ENCODE measurements at regions not wholly inside any gene's neighbourhood (a gene's known extent, or its start where the extent isn't known, plus 50 kb on each side); places are given as distances from the start of the nearest gene placed in this dataset.
A peak's percentile ranks its signal among the peaks of the same experiment; 100 is the strongest.

DNA sequence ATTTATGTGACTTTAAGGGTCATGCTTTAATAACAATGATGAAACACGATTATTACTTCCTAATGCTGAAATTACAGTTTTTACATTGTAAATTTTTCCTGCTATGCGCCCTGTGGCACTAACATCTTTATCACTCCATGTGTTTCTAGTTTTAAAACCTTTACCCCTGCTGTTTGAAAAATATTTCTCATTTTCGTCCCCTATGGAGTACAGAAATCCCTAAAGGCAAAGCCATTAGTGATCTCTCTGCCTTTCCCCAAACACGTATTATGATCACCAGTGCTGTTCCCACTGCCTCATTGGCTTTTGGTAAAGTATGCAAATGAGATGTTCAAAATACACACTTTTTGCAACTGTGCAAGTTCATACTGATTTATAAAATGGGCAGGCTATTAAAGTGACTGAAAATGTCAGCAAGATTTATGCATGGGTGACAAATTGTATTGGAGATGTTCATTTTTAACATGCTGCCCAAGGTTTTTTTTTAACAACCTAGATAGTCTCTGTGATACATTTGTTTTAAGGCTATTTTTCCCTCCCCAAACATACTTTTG lies 1468.2 kb upstream of the ACVR2A start (continued):
- TF ChIP-seq, protein P1, sequence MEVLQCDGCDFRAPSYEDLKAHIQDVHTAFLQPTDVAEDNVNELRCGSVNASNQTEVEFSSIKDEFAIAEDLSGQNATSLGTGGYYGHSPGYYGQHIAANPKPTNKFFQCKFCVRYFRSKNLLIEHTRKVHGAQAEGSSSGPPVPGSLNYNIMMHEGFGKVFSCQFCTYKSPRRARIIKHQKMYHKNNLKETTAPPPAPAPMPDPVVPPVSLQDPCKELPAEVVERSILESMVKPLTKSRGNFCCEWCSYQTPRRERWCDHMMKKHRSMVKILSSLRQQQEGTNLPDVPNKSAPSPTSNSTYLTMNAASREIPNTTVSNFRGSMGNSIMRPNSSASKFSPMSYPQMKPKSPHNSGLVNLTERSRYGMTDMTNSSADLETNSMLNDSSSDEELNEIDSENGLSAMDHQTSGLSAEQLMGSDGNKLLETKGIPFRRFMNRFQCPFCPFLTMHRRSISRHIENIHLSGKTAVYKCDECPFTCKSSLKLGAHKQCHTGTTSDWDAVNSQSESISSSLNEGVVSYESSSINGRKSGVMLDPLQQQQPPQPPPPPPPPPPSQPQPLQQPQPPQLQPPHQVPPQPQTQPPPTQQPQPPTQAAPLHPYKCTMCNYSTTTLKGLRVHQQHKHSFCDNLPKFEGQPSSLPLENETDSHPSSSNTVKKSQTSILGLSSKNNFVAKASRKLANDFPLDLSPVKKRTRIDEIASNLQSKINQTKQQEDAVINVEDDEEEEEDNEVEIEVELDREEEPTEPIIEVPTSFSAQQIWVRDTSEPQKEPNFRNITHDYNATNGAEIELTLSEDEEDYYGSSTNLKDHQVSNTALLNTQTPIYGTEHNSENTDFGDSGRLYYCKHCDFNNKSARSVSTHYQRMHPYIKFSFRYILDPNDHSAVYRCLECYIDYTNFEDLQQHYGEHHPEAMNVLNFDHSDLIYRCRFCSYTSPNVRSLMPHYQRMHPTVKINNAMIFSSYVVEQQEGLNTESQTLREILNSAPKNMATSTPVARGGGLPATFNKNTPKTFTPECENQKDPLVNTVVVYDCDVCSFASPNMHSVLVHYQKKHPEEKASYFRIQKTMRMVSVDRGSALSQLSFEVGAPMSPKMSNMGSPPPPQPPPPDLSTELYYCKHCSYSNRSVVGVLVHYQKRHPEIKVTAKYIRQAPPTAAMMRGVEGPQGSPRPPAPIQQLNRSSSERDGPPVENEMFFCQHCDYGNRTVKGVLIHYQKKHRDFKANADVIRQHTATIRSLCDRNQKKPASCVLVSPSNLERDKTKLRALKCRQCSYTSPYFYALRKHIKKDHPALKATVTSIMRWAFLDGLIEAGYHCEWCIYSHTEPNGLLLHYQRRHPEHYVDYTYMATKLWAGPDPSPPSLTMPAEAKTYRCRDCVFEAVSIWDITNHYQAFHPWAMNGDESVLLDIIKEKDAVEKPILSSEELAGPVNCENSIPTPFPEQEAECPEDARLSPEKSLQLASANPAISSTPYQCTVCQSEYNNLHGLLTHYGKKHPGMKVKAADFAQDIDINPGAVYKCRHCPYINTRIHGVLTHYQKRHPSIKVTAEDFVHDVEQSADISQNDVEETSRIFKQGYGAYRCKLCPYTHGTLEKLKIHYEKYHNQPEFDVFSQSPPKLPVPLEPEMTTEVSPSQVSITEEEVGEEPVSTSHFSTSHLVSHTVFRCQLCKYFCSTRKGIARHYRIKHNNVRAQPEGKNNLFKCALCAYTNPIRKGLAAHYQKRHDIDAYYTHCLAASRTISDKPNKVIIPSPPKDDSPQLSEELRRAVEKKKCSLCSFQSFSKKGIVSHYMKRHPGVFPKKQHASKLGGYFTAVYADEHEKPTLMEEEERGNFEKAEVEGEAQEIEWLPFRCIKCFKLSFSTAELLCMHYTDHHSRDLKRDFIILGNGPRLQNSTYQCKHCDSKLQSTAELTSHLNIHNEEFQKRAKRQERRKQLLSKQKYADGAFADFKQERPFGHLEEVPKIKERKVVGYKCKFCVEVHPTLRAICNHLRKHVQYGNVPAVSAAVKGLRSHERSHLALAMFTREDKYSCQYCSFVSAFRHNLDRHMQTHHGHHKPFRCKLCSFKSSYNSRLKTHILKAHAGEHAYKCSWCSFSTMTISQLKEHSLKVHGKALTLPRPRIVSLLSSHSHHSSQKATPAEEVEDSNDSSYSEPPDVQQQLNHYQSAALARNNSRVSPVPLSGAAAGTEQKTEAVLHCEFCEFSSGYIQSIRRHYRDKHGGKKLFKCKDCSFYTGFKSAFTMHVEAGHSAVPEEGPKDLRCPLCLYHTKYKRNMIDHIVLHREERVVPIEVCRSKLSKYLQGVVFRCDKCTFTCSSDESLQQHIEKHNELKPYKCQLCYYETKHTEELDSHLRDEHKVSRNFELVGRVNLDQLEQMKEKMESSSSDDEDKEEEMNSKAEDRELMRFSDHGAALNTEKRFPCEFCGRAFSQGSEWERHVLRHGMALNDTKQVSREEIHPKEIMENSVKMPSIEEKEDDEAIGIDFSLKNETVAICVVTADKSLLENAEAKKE (CRISPR knock-in tag; IDR thresholded peaks at IDR 0.05), result no peak
- no peak for TF ChIP-seq POLR2AphosphoS5 (IDR thresholded peaks at IDR 0.05; ENCODE audit: low read depth)

DNA sequence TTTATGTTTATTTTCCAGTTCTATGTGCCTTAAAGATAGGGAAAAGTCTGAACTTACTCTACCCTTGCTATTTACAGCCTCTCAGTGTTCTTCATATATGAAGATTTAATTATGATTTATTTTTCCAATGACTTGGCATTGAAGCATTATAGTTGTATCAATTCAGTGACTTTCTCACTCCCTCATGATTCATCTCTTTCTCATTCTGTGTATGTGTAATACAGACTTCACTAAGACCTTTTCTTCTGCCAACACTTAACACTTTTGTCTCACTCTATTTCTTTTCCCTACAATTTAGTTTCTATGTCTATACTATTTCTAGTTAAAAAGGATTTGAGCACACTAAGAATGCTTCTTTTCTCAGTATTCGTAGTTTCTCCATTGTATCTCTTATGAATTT lies 1470.3 kb upstream of the ACVR2A start:
- Histone ChIP-seq H2AFZ (no peak overlapping the region), H3K4me3 (no peak overlapping the region), H3K4me1 (ENCODE audit: insufficient read depth) (0 out of 2 replicates have a peak, but pooled peaks cover 4% of the 10 kb centered on the region), H3K27me3 (ENCODE audit: insufficient read depth) (no peaks in the 10 kb centered on the region), H3K27ac (ENCODE audit: low read depth) (no peak overlapping the region), H3K36me3 (ENCODE audit: insufficient read depth) (no peaks in the 10 kb centered on the region; the same call in 1 of the 2 replicates), H4K20me1 (replicated peaks; ENCODE audit: insufficient read depth) (no peaks in the 10 kb centered on the region), H3F3A (replicated peaks; ENCODE audit: low read depth) (no peaks in the 10 kb centered on the region), H3K79me2 (replicated peaks; ENCODE audit: insufficient read depth) (no peaks in the 10 kb centered on the region), H3K9me2 (ENCODE audit: insufficient read depth) (0 out of 2 replicates have a peak, but pooled peaks cover 3% of the 10 kb centered on the region), H3K4me2 (no peak overlapping the region)
- Mint-ChIP-seq H3K9me3 (peaks cover 4% of the 10 kb centered on the region; the same call in 2 of the 3 replicates), H3K27me3 (ENCODE audit: insufficient read depth, low read depth, poor library complexity) (peaks cover 1% of the 10 kb centered on the region), H3K4me3 (no peak overlapping the region), H3K36me3 (ENCODE audit: low read depth) (peaks cover 12% of the 10 kb centered on the region; the same call in 1 of the 3 replicates), H3K4me1 (peaks cover 5% of the 10 kb centered on the region; the same call in 1 of the 3 replicates), H3K27ac (0 out of 2 replicates have a peak overlapping the region, but pooled peaks have one; percentile 28)
- DNase-seq (ENCODE audit: low spot score), result no peak
- ATAC-seq, result no peak
- no peak for TF ChIP-seq EZH2phosphoT487 (IDR thresholded peaks at IDR 0.05; ENCODE audit: unreplicated experiment)
- no peak for TF ChIP-seq EZH2 (IDR thresholded peaks at IDR 0.05; ENCODE audit: low read depth, unreplicated experiment)
- TF ChIP-seq NANOG (IDR thresholded peaks at IDR 0.05; ENCODE audit: borderline replicate concordance), result no peak
- TF ChIP-seq POLR2AphosphoS5 (IDR thresholded peaks at IDR 0.05; ENCODE audit: low read depth), result no peak
- TF ChIP-seq, protein P1 (CRISPR knock-in tag; IDR thresholded peaks at IDR 0.05), result no peak
- TF ChIP-seq, protein P2, sequence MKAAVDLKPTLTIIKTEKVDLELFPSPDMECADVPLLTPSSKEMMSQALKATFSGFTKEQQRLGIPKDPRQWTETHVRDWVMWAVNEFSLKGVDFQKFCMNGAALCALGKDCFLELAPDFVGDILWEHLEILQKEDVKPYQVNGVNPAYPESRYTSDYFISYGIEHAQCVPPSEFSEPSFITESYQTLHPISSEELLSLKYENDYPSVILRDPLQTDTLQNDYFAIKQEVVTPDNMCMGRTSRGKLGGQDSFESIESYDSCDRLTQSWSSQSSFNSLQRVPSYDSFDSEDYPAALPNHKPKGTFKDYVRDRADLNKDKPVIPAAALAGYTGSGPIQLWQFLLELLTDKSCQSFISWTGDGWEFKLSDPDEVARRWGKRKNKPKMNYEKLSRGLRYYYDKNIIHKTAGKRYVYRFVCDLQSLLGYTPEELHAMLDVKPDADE (IDR thresholded peaks at IDR 0.05), result no peak
- no peak for TF ChIP-seq CREB1 (CRISPR knock-in tag; IDR thresholded peaks at IDR 0.05; ENCODE audit: low read depth)
- no peak for TF ChIP-seq STAT1 (IDR thresholded peaks at IDR 0.05; ENCODE audit: unreplicated experiment)

All from GM23338 (cell line).